Endothelial cell of umbilical vein (primary cell): ENCODE measurements at regions not wholly inside any gene's neighbourhood (a gene's known extent, or its start where the extent isn't known, plus 50 kb on each side); places are given as distances from the start of the nearest gene placed in this dataset.

Experiments
- BruUV-seq: library from RNA; stranded (reverse); fragments of 400-500 nt; replicated peaks from 2 replicates; lab custom pipeline; 2021; lab: Mats Ljungman, UMichigan
- CTCF ChIA-PET: fragments of 300-600, 350-600 bp; sonication (Branson Sonifier 250); formaldehyde crosslinking; loops from one replicate; lab custom pipeline; 2021; ENCODE audit warnings: antibody characterized with exemption, inconsistent platforms; lab: Charles Lee
- POLR2A ChIA-PET: fragments of 300-600, 350-600 bp; sonication (Branson Sonifier 250); formaldehyde crosslinking; loops from one replicate; lab custom pipeline; 2021; ENCODE audit warnings: antibody characterized with exemption, inconsistent platforms; lab: Charles Lee
- DNase-seq: peaks from one replicate; pipeline ENCODE4 v3.0.0-alpha.2; 2011; ENCODE audit warnings: low read depth, low spot score
- FAIRE-seq: peaks from 2 replicates; lab custom pipeline; 2011; peaks lifted over from hg19 to GRCh38; lab: Jason Lieb, UNC
- H2AFZ ChIP-seq: 2 replicates; pipeline ENCODE4 v1.6.0; 2012; ENCODE audit warnings: low read depth, low read length, control low read depth, inconsistent platforms
- H3K27ac ChIP-seq: 2 replicates; pipeline ENCODE4 v1.5.1; 2011; ENCODE audit warnings: low read depth, mild to moderate bottlenecking, control low read depth, low read length, moderate library complexity; ENCODE audit not compliant: insufficient read depth
- H3K27me3 ChIP-seq, 2 experiments: 2 replicates each; pipeline versions ENCODE4 v1.6.0 to v1.6.1; 2011; ENCODE audit warnings: low read length in 2 of 2, mixed read lengths in 1 of 2; ENCODE audit not compliant: control insufficient read depth in 2 of 2, insufficient read depth in 2 of 2
- H3K36me3 ChIP-seq, 2 experiments: 2 replicates in 1 of 2; 3 replicates in 1 of 2; pipeline ENCODE4 v1.5.1; 2011; ENCODE audit warnings: low read length in 2 of 2, mild to moderate bottlenecking in 1 of 2, moderate library complexity in 1 of 2; ENCODE audit not compliant: control insufficient read depth in 2 of 2, insufficient read depth in 2 of 2; ENCODE audit errors: extremely low read depth in 1 of 2
- H3K4me1 ChIP-seq: 3 replicates; pipeline ENCODE4 v1.5.1; 2011; ENCODE audit warnings: mild to moderate bottlenecking, low read length; ENCODE audit not compliant: control insufficient read depth, insufficient read depth; ENCODE audit errors: extremely low read depth
- H3K4me2 ChIP-seq: 2 replicates; pipeline ENCODE4 v1.6.1; 2011; ENCODE audit warnings: low read length, control low read depth, mixed read lengths; ENCODE audit not compliant: insufficient read depth
- H3K4me3 ChIP-seq, 3 experiments: fragments of 200-600 bp in 1 of 3; sonication (generic), shearing (Covaris generic) in 1 of 3; replicated peaks in 1 of 3; 2 replicates each; pipeline ENCODE4 v1.5.1; 2011 to 2016; ENCODE audit warnings: control low read depth in 3 of 3, low read length in 3 of 3, mild to moderate bottlenecking in 2 of 3, inconsistent platforms in 1 of 3, low read depth in 1 of 3, moderate library complexity in 1 of 3; ENCODE audit not compliant: insufficient read depth in 1 of 3
- H3K79me2 ChIP-seq: 2 replicates; pipeline ENCODE4 v1.6.0; 2012; ENCODE audit warnings: low read length, inconsistent platforms; ENCODE audit not compliant: control insufficient read depth, insufficient read depth
- H3K9ac ChIP-seq: replicated peaks from 2 replicates; pipeline ENCODE3; 2011; ENCODE audit warnings: low read length, control low read depth; ENCODE audit not compliant: insufficient read depth; ENCODE audit errors: extremely low read depth
- H3K9me1 ChIP-seq: replicated peaks from 3 replicates; pipeline ENCODE4 v1.6.0; 2011; ENCODE audit warnings: mild to moderate bottlenecking, low read length; ENCODE audit not compliant: control insufficient read depth, insufficient read depth; ENCODE audit errors: extremely low read depth
- H3K9me3 ChIP-seq: replicated peaks from 2 replicates; pipeline ENCODE4 v1.5.1; 2012; ENCODE audit warnings: low read length, inconsistent platforms; ENCODE audit not compliant: control insufficient read depth, insufficient read depth
- H4K20me1 ChIP-seq: replicated peaks from 2 replicates; pipeline ENCODE3; 2011; ENCODE audit warnings: mild to moderate bottlenecking, low read length; ENCODE audit not compliant: control insufficient read depth, insufficient read depth; ENCODE audit errors: extremely low read depth
- CTCF ChIP-seq, 2 donors: IDR thresholded peaks; 1 replicate in 1 of 2; 2 replicates in 1 of 2; pipeline ENCODE4 v1.5.1; 2011; ENCODE audit warnings: low read length in 2 of 2, mild to moderate bottlenecking in 2 of 2, moderate library complexity in 2 of 2, control low read depth in 1 of 2, inconsistent platforms in 1 of 2, low read depth in 1 of 2; ENCODE audit not compliant: insufficient read depth in 1 of 2; ENCODE audit errors: extremely low read depth in 1 of 2
- EZH2 ChIP-seq: IDR thresholded peaks from 2 replicates; pipeline ENCODE4 v1.6.1; 2012; ENCODE audit warnings: borderline replicate concordance, low read depth, mild to moderate bottlenecking, moderate library complexity, low read length, inconsistent platforms; ENCODE audit not compliant: severe bottlenecking
- FOS ChIP-seq: IDR thresholded peaks from 2 replicates; pipeline ENCODE4 v1.6.1; 2011; ENCODE audit warnings: mild to moderate bottlenecking, low read length, moderate library complexity, borderline replicate concordance; ENCODE audit not compliant: insufficient read depth
- GATA2 ChIP-seq: IDR thresholded peaks from 2 replicates; pipeline ENCODE4 v1.7.0; 2011; ENCODE audit warnings: low read depth, mild to moderate bottlenecking, moderate library complexity, mixed read lengths, low read length; ENCODE audit not compliant: insufficient read length, insufficient read depth
- JUN ChIP-seq: IDR thresholded peaks from 2 replicates; pipeline ENCODE4 v1.6.1; 2011; ENCODE audit warnings: borderline replicate concordance, low read depth; ENCODE audit not compliant: insufficient read length, insufficient read depth
- MYC ChIP-seq: IDR thresholded peaks from one replicate; pipeline ENCODE4 v1.6.1; 2011; ENCODE audit warnings: mild to moderate bottlenecking, low read depth, low read length
- POLR2A ChIP-seq: IDR thresholded peaks from 2 replicates; pipeline ENCODE4 v1.6.1; 2012; ENCODE audit warnings: low read depth, mild to moderate bottlenecking, control low read depth, low read length
- POLR2AphosphoS5 ChIP-seq: IDR thresholded peaks from 2 replicates; pipeline ENCODE4 v1.6.1; 2012; ENCODE audit warnings: low read depth, mild to moderate bottlenecking, control low read depth, low read length, moderate library complexity; ENCODE audit not compliant: insufficient read depth
- dilution Hi-C: fragments of 300-500 bp; cut with MboI; formaldehyde crosslinking; loops from one replicate; pipeline ENCODE4 v1.15.0; 2019; ENCODE audit warnings: low sequenced_read_pairs; ENCODE audit not compliant: extremely low pct_ligation_motif_present
- intact Hi-C: fragments of 100-400 bp; cut with micrococcal nuclease; formaldehyde crosslinking; loops from one replicate; pipeline ENCODE4 v1.10.0; 2022
- TF ChIP-seq, protein P1 (sequence below): IDR thresholded peaks from 2 replicates; pipeline ENCODE4 v1.6.1; 2011; ENCODE audit not compliant: insufficient read depth, insufficient read length

GRCh38 chr2:234701421-234701820, 204.5 kb upstream of the ARL4C start:
- POLR2A ChIA-PET, result no interaction called here
- Histone ChIP-seq H3K27ac (no peak overlapping the region), H3K27me3 (peaks cover 0 to 6% of the 10 kb centered on the region in 2 experiments), H3K9me1 (no peaks in the 10 kb centered on the region), H4K20me1 (no peaks in the 10 kb centered on the region), H3K4me3 (no peak overlapping the region), H3K9ac (no peak overlapping the region), H2AFZ (no peak overlapping the region), H3K9me3 (peaks cover 1% of the 10 kb centered on the region), H3K36me3 (no peaks in the 10 kb centered on the region), H3K4me2 (no peak overlapping the region), H3K79me2 (no peaks in the 10 kb centered on the region), H3K4me1 (no peaks in the 10 kb centered on the region)
- TF ChIP-seq POLR2A, result no peak
- no peak for TF ChIP-seq MYC
- TF ChIP-seq POLR2AphosphoS5, result no peak
- TF ChIP-seq JUN, result no peak
- no peak for TF ChIP-seq GATA2
- no peak for TF ChIP-seq FOS
- no peak for TF ChIP-seq EZH2
- no peak for TF ChIP-seq CTCF (IDR thresholded peaks at IDR 0.05; ENCODE audit: extremely low read depth in 1 of 2, insufficient read depth in 1 of 2, low read depth in 1 of 2, low read length in 2 of 2)
- TF ChIP-seq, protein P1, sequence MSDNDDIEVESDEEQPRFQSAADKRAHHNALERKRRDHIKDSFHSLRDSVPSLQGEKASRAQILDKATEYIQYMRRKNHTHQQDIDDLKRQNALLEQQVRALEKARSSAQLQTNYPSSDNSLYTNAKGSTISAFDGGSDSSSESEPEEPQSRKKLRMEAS, result no peak
- FAIRE-seq (no peak), DNase-seq (no peak)
- intact Hi-C loops, result no loop called here
- dilution Hi-C loops, result no loop called here
- BruUV-seq, result no TSS peak
- CTCF ChIA-PET, result no interaction called here
